ENCODE measurements at regions not wholly inside any gene's neighbourhood (a gene's known extent, or its start where the extent isn't known, plus 50 kb on each side); places are given as distances from the start of the nearest gene placed in this dataset.

DNA sequence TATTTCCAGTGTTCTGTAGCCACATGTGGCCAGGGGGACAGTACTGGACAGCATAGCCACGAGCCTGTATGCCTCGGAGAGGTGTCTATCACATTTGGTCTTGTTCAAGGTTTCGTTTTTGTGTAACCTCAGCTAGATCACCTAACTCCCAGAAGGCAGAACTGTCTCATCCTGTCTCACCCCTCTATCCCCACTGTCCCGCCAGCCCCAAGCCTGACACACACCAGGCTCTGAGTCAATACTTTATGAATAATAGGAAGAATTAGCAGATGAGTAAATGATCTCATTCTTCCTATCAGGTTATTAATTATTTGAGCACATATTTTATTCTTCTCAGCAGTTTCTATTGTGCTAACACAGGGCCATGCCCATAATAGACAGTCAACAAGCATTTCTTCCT lies 132.2 kb downstream of the NUFIP1 start:
- Histone ChIP-seq H2AFZ (ENCODE audit: low read depth, low read length) (no peak overlapping the region), H3K79me2 (ENCODE audit: control insufficient read depth, insufficient read depth, low read length) (no peaks in the 10 kb centered on the region), H3K4me1 (ENCODE audit: control insufficient read depth, extremely low read depth, insufficient read depth, low read length) (no peaks in the 10 kb centered on the region), H3K36me3 (ENCODE audit: control insufficient read depth in 2 of 2, extremely low read depth in 1 of 2, insufficient read depth in 2 of 2, low read length in 2 of 2) (no peaks in the 10 kb centered on the region), H3K4me2 (ENCODE audit: insufficient read depth, low read length) (no peak overlapping the region), H4K20me1 (replicated peaks; ENCODE audit: control insufficient read depth, extremely low read depth, insufficient read depth, low read length) (no peaks in the 10 kb centered on the region), H3K9me1 (replicated peaks; ENCODE audit: control insufficient read depth, extremely low read depth, insufficient read depth, low read length) (no peaks in the 10 kb centered on the region), H3K27me3 (ENCODE audit: control insufficient read depth in 2 of 2, insufficient read depth in 2 of 2, low read length in 2 of 2) (peaks cover 0 to 2% of the 10 kb centered on the region in 2 experiments), H3K27ac (ENCODE audit: insufficient read depth, low read depth, low read length) (no peak overlapping the region), H3K9ac (replicated peaks; ENCODE audit: extremely low read depth, insufficient read depth, low read length) (no peak overlapping the region), H3K4me3 (replicated peaks in 1 of 3; ENCODE audit: insufficient read depth in 1 of 3, low read depth in 1 of 3, low read length in 3 of 3) (no peak overlapping the region), H3K9me3 (replicated peaks; ENCODE audit: control insufficient read depth, insufficient read depth, low read length) (no peaks in the 10 kb centered on the region)
- intact Hi-C loops (cut with micrococcal nuclease) (no loop called here), dilution Hi-C loops (cut with MboI; ENCODE audit: extremely low pct_ligation_motif_present, low sequenced_read_pairs) (no loop called here)
- FAIRE-seq (no peak), DNase-seq (ENCODE audit: low read depth, low spot score) (no peak)
- CTCF ChIA-PET = no interaction called here
- BruUV-seq (replicated peaks) = no TSS peak
- TF ChIP-seq POLR2A (IDR thresholded peaks at IDR 0.05; ENCODE audit: low read depth, low read length) = no peak
- TF ChIP-seq POLR2AphosphoS5 (IDR thresholded peaks at IDR 0.05; ENCODE audit: insufficient read depth, low read depth, low read length) = no peak
- no peak for TF ChIP-seq JUN (IDR thresholded peaks at IDR 0.05; ENCODE audit: borderline replicate concordance, insufficient read depth, insufficient read length, low read depth)
- TF ChIP-seq, protein P1, sequence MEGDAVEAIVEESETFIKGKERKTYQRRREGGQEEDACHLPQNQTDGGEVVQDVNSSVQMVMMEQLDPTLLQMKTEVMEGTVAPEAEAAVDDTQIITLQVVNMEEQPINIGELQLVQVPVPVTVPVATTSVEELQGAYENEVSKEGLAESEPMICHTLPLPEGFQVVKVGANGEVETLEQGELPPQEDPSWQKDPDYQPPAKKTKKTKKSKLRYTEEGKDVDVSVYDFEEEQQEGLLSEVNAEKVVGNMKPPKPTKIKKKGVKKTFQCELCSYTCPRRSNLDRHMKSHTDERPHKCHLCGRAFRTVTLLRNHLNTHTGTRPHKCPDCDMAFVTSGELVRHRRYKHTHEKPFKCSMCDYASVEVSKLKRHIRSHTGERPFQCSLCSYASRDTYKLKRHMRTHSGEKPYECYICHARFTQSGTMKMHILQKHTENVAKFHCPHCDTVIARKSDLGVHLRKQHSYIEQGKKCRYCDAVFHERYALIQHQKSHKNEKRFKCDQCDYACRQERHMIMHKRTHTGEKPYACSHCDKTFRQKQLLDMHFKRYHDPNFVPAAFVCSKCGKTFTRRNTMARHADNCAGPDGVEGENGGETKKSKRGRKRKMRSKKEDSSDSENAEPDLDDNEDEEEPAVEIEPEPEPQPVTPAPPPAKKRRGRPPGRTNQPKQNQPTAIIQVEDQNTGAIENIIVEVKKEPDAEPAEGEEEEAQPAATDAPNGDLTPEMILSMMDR (IDR thresholded peaks at IDR 0.05; ENCODE audit: extremely low read depth in 1 of 2, insufficient read depth in 1 of 2, low read depth in 1 of 2, low read length in 2 of 2) = no peak
- TF ChIP-seq MYC (IDR thresholded peaks at IDR 0.05; ENCODE audit: low read depth, low read length) = no peak
- TF ChIP-seq FOS (IDR thresholded peaks at IDR 0.05; ENCODE audit: borderline replicate concordance, insufficient read depth, low read length) = no peak
- no peak for TF ChIP-seq EZH2 (IDR thresholded peaks at IDR 0.05; ENCODE audit: borderline replicate concordance, low read depth, low read length, severe bottlenecking)
- TF ChIP-seq, protein P2, sequence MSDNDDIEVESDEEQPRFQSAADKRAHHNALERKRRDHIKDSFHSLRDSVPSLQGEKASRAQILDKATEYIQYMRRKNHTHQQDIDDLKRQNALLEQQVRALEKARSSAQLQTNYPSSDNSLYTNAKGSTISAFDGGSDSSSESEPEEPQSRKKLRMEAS (IDR thresholded peaks at IDR 0.05; ENCODE audit: insufficient read depth, insufficient read length) = no peak
- no peak for TF ChIP-seq GATA2 (IDR thresholded peaks at IDR 0.05; ENCODE audit: insufficient read depth, insufficient read length, low read depth, low read length)
- POLR2A ChIA-PET = no interaction called here
